Left ventricle myocardium superior (tissue), 1 donor: ENCODE measurements at regions not wholly inside any gene's neighbourhood (a gene's known extent, or its start where the extent isn't known, plus 50 kb on each side); places are given as distances from the start of the nearest gene placed in this dataset.
A peak's percentile ranks its signal among the peaks of the same experiment; 100 is the strongest.
"Not testable (repeated sequence)": the region's sequence is repeated elsewhere in the genome, so short reads cannot be mapped to it uniquely, and the experiment has no call there.

ENCODE experiments used
- ATAC-seq: fragments of 200-7000 bp; cut with Tn5 transposase; one replicate; pipeline ENCODE4 v1.9.1; 2020; ENCODE audit warnings: mild to moderate bottlenecking, moderate library complexity
- DNase-seq: peaks from one replicate; pipeline ENCODE4 v3.0.0-alpha.2; 2020
- intact Hi-C: fragments of 100-400 bp; cut with micrococcal nuclease; formaldehyde crosslinking; loops from one replicate; pipeline ENCODE4 v1.11.0; 2022
- donor health status: DM: no; HTN: yes; CAD: no; lungs with severe emphysema.

DNA sequence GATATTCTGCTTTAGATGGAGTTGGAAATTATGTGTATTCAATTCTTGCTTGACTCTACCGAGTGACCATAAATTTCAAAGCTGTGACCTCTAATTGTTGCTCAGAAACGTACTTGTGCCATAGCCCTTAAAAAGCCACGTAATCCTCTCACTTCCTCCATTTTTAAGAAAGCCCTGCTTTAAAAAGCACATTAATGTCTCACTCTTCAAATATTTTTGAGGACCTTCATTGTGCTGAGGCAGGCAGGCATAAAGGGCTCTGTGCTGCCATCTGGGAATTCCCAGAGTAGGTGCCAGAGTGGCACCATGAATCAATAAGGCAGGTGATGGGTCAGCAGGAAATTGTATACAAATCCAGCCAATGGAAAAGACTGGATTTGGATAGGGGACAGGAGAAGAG lies 97.7 kb upstream of the FAM204A start:
- intact Hi-C loops, result no loop called here
- no peak for ATAC-seq
- DNase-seq, result no peak

DNA sequence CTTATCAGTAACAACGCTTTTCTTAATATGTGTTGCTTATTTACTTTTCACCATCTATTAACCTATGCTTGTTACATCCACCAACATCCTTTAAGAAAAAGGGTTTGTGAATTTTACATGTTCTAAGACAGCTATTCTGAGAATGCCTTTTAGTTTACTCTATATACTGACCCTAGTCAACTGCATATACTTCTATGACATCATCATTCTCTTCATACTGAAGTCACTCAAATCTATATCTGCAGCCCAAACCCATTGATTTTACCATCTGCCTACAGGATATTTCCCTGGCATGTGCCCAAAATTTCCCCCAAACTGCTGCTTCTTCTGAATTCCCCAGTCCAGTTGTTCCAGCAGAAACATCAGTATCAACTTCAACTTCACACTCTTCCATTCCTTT lies 94.6 kb upstream of the FAM204A start:
- intact Hi-C loops, result no loop called here
- ATAC-seq, result no peak
- no peak for DNase-seq

DNA sequence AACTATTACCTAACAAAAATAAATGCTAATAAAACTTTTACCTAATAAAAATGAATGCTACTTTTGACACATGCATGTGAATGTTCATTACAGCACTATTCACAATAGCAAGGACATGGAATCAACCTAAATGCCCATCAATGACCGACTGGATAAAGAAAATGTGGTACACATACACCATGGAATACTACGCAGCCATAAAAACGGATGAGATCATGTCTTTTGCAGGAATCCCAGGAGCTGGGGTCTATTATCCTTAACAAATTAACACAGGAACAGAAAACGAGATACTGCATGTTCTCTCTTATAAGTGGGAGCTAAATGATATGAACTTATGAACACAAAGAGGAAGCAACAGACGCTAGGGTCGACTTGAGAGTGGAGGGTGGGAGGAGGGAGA lies 88.1 kb upstream of the FAM204A start:
- DNase-seq (no peak), ATAC-seq (no peak)
- intact Hi-C loops, result no loop called here

DNA sequence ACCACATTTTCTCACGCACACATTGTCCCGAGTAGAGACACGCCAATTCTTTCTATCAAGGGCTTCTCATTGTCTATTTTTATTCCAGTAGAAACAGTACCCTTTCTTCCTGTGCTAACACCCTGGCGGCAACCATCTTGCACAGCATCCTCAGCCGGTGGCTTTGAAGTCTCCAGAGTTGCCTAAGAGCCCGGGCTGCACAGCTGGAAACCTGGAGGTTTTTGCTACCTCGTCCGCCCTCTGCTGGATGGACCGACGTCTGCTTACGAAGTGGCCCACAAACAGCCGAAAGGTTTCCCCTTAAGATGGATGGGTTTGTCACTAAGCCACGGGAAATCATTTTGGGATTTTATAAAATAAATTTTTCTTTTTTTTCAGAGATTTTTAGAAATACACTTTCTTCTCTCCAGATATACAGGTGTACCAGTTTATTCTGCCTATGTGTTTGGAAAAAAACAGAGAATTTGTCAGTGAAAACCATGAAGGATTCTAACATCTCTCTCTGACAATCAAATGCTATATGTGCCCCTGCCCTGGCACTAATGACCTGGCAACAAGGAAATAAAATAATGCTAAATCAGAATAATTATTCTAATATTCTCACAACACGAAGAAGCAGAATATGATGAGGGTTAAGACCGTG lies 81.8 kb upstream of the FAM204A start:
- intact Hi-C loops, result no loop called here
- DNase-seq (peak; percentile 86), ATAC-seq (peak; percentile 87)

- ATAC-seq, result no peak
Observed at GRCh38 chr10:118422241-118422640, 80.1 kb upstream of the FAM204A start.

DNA sequence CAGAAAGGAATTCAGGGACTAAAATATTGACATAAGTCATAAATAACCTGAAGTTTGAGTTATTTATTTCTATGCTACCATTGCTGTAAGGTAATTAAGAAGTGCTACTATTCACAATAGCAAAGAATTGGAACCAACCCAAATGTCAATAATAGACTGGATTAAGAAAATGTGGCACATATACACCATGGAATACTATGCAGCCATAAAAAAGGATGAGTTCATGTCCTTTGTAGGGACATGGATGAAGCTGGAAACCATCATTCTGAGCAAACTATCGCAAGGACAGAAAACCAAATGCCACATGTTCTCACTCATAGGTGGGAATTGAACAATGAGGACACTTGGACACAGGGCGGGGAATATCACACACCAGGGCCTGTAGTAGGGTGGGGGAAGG lies 77.9 kb upstream of the FAM204A start:
- DNase-seq, ATAC-seq, intact Hi-C loops: not testable (repeated sequence)

More at GRCh38 chr10:118422241-118422640, 80.1 kb upstream of the FAM204A start:
- no peak for DNase-seq
- intact Hi-C loops, result no loop called here

- ATAC-seq (peak; percentile 88), DNase-seq (no peak)
- intact Hi-C loops, result no loop called here
Observed at GRCh38 chr10:118412932-118413331, 70.8 kb upstream of the FAM204A start.

DNA sequence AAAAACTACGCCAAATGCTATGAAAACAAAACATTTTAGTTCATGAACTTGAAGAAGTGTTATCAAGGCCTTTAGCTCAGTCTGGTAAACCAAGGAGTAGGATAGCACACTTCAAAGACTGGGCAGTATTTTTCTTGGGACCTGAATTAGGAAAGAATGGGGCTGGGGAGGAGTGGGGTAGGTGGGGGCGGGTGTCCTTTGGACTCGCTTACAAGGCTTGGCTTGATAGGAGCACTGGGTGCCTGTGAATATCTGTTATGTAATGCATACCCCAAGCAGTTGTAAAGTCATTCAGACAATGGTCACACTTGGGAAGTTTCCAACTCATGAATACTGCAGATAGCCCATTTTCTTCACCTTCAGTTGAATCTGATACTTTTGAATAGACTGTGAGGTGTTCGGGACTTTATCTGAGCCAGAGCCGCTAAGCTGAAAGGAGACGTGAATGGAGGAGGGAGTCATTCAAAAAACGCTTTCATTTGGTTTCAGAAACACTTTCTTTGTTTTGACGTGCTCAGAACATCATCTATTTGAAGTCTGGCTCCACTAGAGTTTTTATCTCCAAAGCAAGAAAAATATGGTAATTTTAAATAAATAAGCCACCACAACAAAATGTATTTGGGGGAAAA lies 70.1 kb upstream of the FAM204A start:
- DNase-seq (no peak), ATAC-seq (peak; percentile 19)
- intact Hi-C loops, result no loop called here

DNA sequence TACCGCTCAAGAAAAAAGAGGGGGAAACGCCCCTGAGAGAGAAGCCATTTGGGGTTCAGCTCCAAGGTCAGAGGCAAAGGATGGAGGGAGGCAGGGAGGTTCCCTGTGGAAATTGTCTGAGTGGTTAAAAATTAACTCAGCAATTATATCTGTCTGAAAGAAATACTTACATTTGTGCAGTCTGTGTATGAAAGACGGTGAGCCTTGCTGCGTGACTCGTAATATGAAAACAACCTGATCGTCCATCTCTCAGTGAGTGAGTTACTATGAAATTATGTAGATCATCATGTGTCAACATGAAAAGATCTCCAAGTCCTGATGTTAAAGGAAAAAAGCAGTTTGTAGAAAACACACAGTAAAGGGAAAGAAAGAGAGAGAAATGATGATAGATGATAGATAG lies 67.2 kb upstream of the FAM204A start:
- no peak for ATAC-seq
- intact Hi-C loops, result no loop called here
- DNase-seq, result no peak

GRCh38 chr10:118408181-118408580 lies 66.1 kb upstream of the FAM204A start:
- intact Hi-C loops, result no loop called here
- DNase-seq (no peak), ATAC-seq (no peak)

GRCh38 chr10:118407777-118408176 lies 65.7 kb upstream of the FAM204A start:
- ATAC-seq (no peak), DNase-seq (no peak)
- intact Hi-C loops, result no loop called here

DNA sequence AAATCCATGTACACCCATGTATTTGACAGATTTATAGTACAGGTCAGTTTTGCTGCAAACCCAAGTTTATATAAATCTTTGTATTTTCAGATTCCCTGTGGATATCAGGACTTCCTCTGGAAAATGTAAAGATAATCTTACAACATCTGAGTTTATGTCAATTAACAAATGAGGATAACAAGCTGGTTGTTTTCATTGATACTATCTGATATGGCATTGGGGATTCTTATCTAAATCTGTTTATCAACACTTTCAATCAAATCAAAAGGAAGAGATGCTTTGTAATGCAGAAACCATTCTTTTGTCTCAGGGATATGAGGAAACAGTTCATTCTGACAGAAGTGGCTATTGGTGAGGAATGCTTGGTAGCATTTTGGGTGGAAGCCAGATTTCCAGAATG lies 64.9 kb upstream of the FAM204A start:
- intact Hi-C loops, result no loop called here
- no peak for DNase-seq
- no peak for ATAC-seq

GRCh38 chr10:118405928-118406327 lies 63.8 kb upstream of the FAM204A start:
- DNase-seq (no peak), ATAC-seq (no peak)
- intact Hi-C loops, result no loop called here

DNA sequence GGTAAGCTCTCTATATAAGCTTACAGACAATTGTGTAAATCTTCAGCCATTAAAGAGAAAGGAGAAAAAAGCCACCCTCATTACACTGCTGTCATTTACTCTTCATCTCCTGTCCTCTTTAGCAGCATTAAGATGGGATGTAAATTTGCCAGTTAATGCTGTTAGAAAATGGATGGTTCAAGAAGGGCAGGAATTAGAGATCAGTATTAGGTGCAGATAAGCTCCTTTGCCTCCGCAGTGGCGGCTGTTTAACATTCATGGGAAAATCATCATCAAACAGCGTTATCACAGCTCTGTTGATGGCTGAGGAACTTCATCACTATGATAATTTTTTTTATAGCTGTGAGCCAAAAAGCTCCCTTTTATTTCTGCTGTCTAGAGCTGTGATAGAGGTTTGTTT lies 61.8 kb upstream of the FAM204A start:
- intact Hi-C loops, result no loop called here
- DNase-seq, result no peak
- ATAC-seq, result no peak

GRCh38 chr10:118401708-118402193 lies 59.6 kb upstream of the FAM204A start:
- DNase-seq (no peak), ATAC-seq (no peak)
- intact Hi-C loops, result no loop called here

DNA sequence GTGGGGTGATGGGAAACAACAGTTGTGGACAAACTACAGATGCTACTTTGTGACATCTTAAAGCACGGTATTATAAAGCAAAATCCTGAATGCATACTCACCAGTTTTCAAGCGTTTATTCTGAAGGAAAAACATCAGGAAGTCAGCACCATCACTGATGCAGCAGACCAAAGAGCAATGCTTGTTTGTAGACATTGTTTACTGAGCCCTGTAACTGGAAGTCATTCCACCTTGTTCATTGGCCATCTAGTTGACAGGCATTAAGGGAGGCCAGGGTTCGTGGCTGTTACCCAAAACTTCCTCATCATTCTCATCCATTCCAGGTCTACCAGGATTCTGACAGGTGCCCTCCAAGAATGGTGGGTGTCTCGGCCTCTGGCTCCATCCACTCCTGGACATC lies 55.3 kb upstream of the FAM204A start:
- no peak for ATAC-seq
- intact Hi-C loops, result no loop called here

DNA sequence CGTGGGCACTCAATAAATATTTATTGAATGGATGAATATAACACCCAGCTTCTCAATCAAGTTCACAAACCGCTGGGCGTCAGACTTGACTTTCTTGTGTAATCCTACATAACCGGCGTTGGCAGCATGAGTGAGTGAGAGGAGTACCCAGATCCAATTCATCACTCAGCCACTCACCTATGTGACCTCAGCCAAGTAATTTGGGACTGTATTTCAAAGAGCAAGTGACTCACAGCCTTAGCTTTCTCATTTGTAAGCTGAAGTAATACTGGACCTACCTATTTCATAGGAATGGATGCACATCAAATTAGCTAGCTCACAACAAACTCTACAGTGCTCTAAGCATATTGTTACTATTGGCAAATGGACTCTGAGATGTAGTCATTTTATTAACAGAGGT lies 53.8 kb upstream of the FAM204A start:
- intact Hi-C loops, result no loop called here
- DNase-seq (no peak), ATAC-seq (no peak)

More for the DNA sequence above, 55.3 kb upstream of the FAM204A start:
- no peak for DNase-seq

GRCh38 chr10:118394301-118395200 lies 52.4 kb upstream of the FAM204A start:
- peak; percentile 68 for ATAC-seq
- intact Hi-C loops, result no loop called here

DNA sequence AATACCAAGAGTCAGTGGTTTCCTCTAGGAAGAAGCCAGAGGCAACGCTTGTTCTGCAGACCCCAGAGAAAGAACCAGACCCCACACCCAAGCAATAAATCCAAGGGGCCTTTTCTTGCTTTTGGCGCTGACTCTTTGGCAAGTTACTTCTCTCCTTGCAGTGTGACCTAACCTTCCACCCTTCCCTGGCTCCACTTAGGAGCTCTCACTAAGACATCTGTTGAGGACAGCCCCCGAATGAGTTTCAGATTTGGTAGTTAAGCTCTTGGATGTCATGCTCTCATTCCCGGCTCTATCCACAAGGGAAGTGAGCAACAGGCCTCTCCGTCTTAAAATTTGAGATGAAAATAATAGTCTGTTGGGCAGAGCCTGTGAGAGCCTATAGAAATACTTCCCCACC lies 50.6 kb upstream of the FAM204A start:
- DNase-seq (no peak), ATAC-seq (no peak)
- intact Hi-C loops, result no loop called here

More at GRCh38 chr10:118394301-118395200, 52.4 kb upstream of the FAM204A start:
- DNase-seq, result no peak
